Keratinocyte (primary cell): ENCODE measurements at regions not wholly inside any gene's neighbourhood (a gene's known extent, or its start where the extent isn't known, plus 50 kb on each side); places are given as distances from the start of the nearest gene placed in this dataset.
"Not testable (repeated sequence)": the region's sequence is repeated elsewhere in the genome, so short reads cannot be mapped to it uniquely, and the experiment has no call there.

Source experiments
- DNase-seq: peaks from one replicate; pipeline ENCODE4 v3.0.0-alpha.2; 2011; ENCODE audit warnings: low read depth, missing footprints, low spot score
- FAIRE-seq: peaks from 2 replicates; lab custom pipeline; 2011; peaks lifted over from hg19 to GRCh38; lab: Jason Lieb, UNC
- H2AFZ ChIP-seq: 2 replicates; pipeline ENCODE4 v1.6.0; 2012; ENCODE audit warnings: low read length, control low read depth, inconsistent platforms; ENCODE audit not compliant: control insufficient read depth
- H3K27ac ChIP-seq: 2 replicates; pipeline ENCODE4 v1.5.1; 2011; ENCODE audit warnings: low read length; ENCODE audit not compliant: control insufficient read depth, insufficient read depth
- H3K27me3 ChIP-seq: 3 replicates; pipeline ENCODE4 v1.6.0; 2011; ENCODE audit warnings: low read length; ENCODE audit not compliant: control insufficient read depth, insufficient read depth; ENCODE audit errors: extremely low read depth
- H3K36me3 ChIP-seq, 2 experiments: 2 replicates in 1 of 2; 3 replicates in 1 of 2; pipeline ENCODE4 v1.5.1; 2011; ENCODE audit warnings: low read length in 2 of 2, mild to moderate bottlenecking in 1 of 2; ENCODE audit not compliant: control insufficient read depth in 2 of 2, insufficient read depth in 2 of 2; ENCODE audit errors: extremely low read depth in 1 of 2
- H3K4me1 ChIP-seq: 3 replicates; pipeline ENCODE4 v1.5.1; 2011; ENCODE audit warnings: low read length; ENCODE audit not compliant: control insufficient read depth, insufficient read depth; ENCODE audit errors: extremely low read depth
- H3K4me2 ChIP-seq: 3 replicates; pipeline ENCODE4 v1.6.0; 2011; ENCODE audit warnings: low read depth, low read length; ENCODE audit not compliant: control insufficient read depth, insufficient read depth; ENCODE audit errors: extremely low read depth
- H3K4me3 ChIP-seq, 3 experiments: fragments of 200-600 bp in 1 of 3; sonication (generic) in 1 of 3; 2 replicates in 2 of 3; 3 replicates in 1 of 3; pipeline ENCODE4 v1.5.1; 2011 to 2016; ENCODE audit warnings: low read length in 3 of 3, mild to moderate bottlenecking in 3 of 3, control low read depth in 2 of 3, inconsistent platforms in 1 of 3, low read depth in 1 of 3, mixed read lengths in 1 of 3, mixed run types in 1 of 3, moderate library complexity in 1 of 3; ENCODE audit not compliant: control insufficient read depth in 2 of 3, insufficient read depth in 2 of 3; ENCODE audit errors: extremely low read depth in 1 of 3
- H3K79me2 ChIP-seq: 2 replicates; pipeline ENCODE4 v1.6.0; 2012; ENCODE audit warnings: low read length; ENCODE audit not compliant: control insufficient read depth, insufficient read depth
- H3K9ac ChIP-seq: 3 replicates; pipeline ENCODE4 v1.6.0; 2011; ENCODE audit warnings: low read length; ENCODE audit not compliant: control insufficient read depth, insufficient read depth; ENCODE audit errors: extremely low read depth
- H3K9me1 ChIP-seq: 3 replicates; pipeline ENCODE4 v1.6.0; 2011; ENCODE audit warnings: low read length; ENCODE audit not compliant: control insufficient read depth, insufficient read depth; ENCODE audit errors: extremely low read depth
- H3K9me3 ChIP-seq: 2 replicates; pipeline ENCODE4 v1.5.1; 2012; ENCODE audit warnings: low read depth, low read length; ENCODE audit not compliant: control insufficient read depth
- H4K20me1 ChIP-seq: 3 replicates; pipeline ENCODE4 v1.6.0; 2011; ENCODE audit warnings: low read length; ENCODE audit not compliant: control insufficient read depth, insufficient read depth; ENCODE audit errors: extremely low read depth
- EZH2 ChIP-seq: IDR thresholded peaks from one replicate; pipeline ENCODE4 v1.6.1; 2012; ENCODE audit warnings: inconsistent platforms, mild to moderate bottlenecking, low read length, moderate library complexity
- dilution Hi-C: fragments of 300-500 bp; cut with MboI; formaldehyde crosslinking; loops from one replicate; pipeline ENCODE4 v1.7.0; 2020; ENCODE audit warnings: low sequenced_read_pairs; ENCODE audit not compliant: extremely low pct_ligation_motif_present
- TF ChIP-seq, protein P1 (sequence below), 3 experiments: IDR thresholded peaks in 1 of 3; conservative IDR thresholded peaks in 1 of 3; optimal IDR thresholded peaks in 1 of 3; 2 replicates in 2 of 3; 3 replicates in 1 of 3; pipeline versions ENCODE3 to v1.5.1; 2011; ENCODE audit warnings: low read length in 3 of 3, mild to moderate bottlenecking in 3 of 3, moderate library complexity in 2 of 3, control low read depth in 1 of 3, inconsistent platforms in 1 of 3; ENCODE audit not compliant: insufficient read depth in 2 of 3; ENCODE audit errors: extremely low read depth in 1 of 3

DNA sequence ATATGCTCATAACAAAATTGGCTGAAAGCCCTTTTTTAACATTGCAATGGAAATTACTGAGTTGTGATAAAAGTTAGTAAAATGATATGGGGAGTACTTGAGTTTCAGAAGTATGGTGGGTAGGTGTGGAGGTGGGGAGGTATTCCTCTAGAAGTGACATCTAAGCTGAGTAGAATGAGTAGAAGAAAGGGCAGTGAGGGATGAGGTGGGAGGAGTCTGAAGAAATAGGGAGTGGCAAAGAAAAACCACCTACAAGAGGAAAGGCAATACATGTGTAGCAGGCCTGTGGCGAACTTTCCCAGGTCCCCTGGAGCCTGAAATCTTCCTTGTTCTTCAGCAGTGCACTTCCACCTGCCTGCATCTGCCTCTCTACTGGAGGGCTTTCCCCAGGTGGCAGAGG lies 52.8 kb upstream of the DIPK2A start:
- H2AFZ ChIP-seq, result no peak overlapping the region
- no peaks in the 10 kb centered on the region for H3K36me3 ChIP-seq
- DNase-seq, result no peak
- H3K27me3 ChIP-seq, result no peaks in the 10 kb centered on the region
- dilution Hi-C loops, result no loop called here
- H3K27ac ChIP-seq, result no peak overlapping the region
- H3K4me1 ChIP-seq, result no peaks in the 10 kb centered on the region
- no peaks in the 10 kb centered on the region for H3K9me1 ChIP-seq
- no peak for FAIRE-seq
- TF ChIP-seq EZH2, result no peak
- TF ChIP-seq, protein P1, sequence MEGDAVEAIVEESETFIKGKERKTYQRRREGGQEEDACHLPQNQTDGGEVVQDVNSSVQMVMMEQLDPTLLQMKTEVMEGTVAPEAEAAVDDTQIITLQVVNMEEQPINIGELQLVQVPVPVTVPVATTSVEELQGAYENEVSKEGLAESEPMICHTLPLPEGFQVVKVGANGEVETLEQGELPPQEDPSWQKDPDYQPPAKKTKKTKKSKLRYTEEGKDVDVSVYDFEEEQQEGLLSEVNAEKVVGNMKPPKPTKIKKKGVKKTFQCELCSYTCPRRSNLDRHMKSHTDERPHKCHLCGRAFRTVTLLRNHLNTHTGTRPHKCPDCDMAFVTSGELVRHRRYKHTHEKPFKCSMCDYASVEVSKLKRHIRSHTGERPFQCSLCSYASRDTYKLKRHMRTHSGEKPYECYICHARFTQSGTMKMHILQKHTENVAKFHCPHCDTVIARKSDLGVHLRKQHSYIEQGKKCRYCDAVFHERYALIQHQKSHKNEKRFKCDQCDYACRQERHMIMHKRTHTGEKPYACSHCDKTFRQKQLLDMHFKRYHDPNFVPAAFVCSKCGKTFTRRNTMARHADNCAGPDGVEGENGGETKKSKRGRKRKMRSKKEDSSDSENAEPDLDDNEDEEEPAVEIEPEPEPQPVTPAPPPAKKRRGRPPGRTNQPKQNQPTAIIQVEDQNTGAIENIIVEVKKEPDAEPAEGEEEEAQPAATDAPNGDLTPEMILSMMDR (optimal IDR thresholded peaks at IDR 0.05 in 1 of 3, IDR thresholded peaks at IDR 0.05 in 1 of 3, conservative IDR thresholded peaks at IDR 0.05 in 1 of 3; ENCODE audit: extremely low read depth in 1 of 3, insufficient read depth in 2 of 3, low read length in 3 of 3), result no peak
- no peaks in the 10 kb centered on the region for H4K20me1 ChIP-seq
- no peaks in the 10 kb centered on the region for H3K9me3 ChIP-seq
- no peak overlapping the region for H3K9ac ChIP-seq
- H3K4me2 ChIP-seq, result no peak overlapping the region
- no peaks in the 10 kb centered on the region for H3K79me2 ChIP-seq
- H3K4me3 ChIP-seq, result no peak overlapping the region

- H3K4me1 ChIP-seq, H2AFZ ChIP-seq, H3K36me3 ChIP-seq, H4K20me1 ChIP-seq, H3K4me3 ChIP-seq, dilution Hi-C loops, FAIRE-seq, H3K9me3 ChIP-seq, H3K4me2 ChIP-seq, H3K9me1 ChIP-seq, DNase-seq, H3K9ac ChIP-seq, H3K27ac ChIP-seq, H3K27me3 ChIP-seq, H3K79me2 ChIP-seq: not testable (repeated sequence)
Measured at GRCh38 chr3:143921176-143921575, 50.4 kb upstream of the DIPK2A start.
